Ectodermal cell (in vitro differentiated cells): ENCODE measurements at regions not wholly inside any gene's neighbourhood (a gene's known extent, or its start where the extent isn't known, plus 50 kb on each side); places are given as distances from the start of the nearest gene placed in this dataset.
"Not testable (repeated sequence)": the region's sequence is repeated elsewhere in the genome, so short reads cannot be mapped to it uniquely, and the experiment has no call there.

ENCODE experiments used
- H3K27ac ChIP-seq: 2 replicates; pipeline ENCODE4 v1.7.0; 2013; ENCODE audit warnings: mild to moderate bottlenecking, low read depth, low read length; ENCODE audit not compliant: insufficient read depth, poor library complexity, severe bottlenecking
- H3K27me3 ChIP-seq: 2 replicates; pipeline ENCODE4 v1.7.0; 2013; ENCODE audit warnings: mild to moderate bottlenecking, low read length; ENCODE audit not compliant: insufficient read depth, control insufficient read depth, poor library complexity, severe bottlenecking
- H3K36me3 ChIP-seq: one replicate; pipeline ENCODE4 v1.7.0; 2013; ENCODE audit warnings: low read length; ENCODE audit not compliant: control insufficient read depth, insufficient read depth
- H3K4me1 ChIP-seq: one replicate; pipeline ENCODE4 v1.7.0; 2013; ENCODE audit warnings: low read length; ENCODE audit not compliant: control insufficient read depth, insufficient read depth
- H3K4me3 ChIP-seq: 2 replicates; pipeline ENCODE4 v1.7.0; 2013; ENCODE audit warnings: low read depth, low read length, control low read depth; ENCODE audit not compliant: insufficient read depth
- H3K9me3 ChIP-seq: 2 replicates; pipeline ENCODE4 v1.7.0; 2013; ENCODE audit warnings: mild to moderate bottlenecking, low read length, moderate library complexity; ENCODE audit not compliant: control insufficient read depth
- WGBS, 2 experiments: methylation state at CpG; one replicate each; pipeline ENCODE4 v1.1.7; 2013; ENCODE audit warnings: missing lambda C conversion rate in 2 of 2; 5-methylcytosine and 5-hydroxymethylcytosine counted together

GRCh38 chr17:30701498-30701989 lies 122.9 kb downstream of the CRLF3 start:
- H3K27ac ChIP-seq, result no peak overlapping the region
- WGBS, 2 experiments, result 92 to 94% methylated on average over 7 of the region's 7 CpGs
- no peaks in the 10 kb centered on the region for H3K27me3 ChIP-seq
- H3K9me3 ChIP-seq, result no peaks in the 10 kb centered on the region
- no peaks in the 10 kb centered on the region for H3K4me1 ChIP-seq
- no peak overlapping the region for H3K4me3 ChIP-seq
- H3K36me3 ChIP-seq, result no peaks in the 10 kb centered on the region

GRCh38 chr17:30700833-30701232 lies 123.7 kb downstream of the CRLF3 start:
- peak overlapping the region; percentile 36 for H3K27ac ChIP-seq
- 68 to 72% methylated on average over 9 of the region's 11 CpGs for WGBS, 2 experiments
- H3K4me3 ChIP-seq, result not testable (repeated sequence)

DNA sequence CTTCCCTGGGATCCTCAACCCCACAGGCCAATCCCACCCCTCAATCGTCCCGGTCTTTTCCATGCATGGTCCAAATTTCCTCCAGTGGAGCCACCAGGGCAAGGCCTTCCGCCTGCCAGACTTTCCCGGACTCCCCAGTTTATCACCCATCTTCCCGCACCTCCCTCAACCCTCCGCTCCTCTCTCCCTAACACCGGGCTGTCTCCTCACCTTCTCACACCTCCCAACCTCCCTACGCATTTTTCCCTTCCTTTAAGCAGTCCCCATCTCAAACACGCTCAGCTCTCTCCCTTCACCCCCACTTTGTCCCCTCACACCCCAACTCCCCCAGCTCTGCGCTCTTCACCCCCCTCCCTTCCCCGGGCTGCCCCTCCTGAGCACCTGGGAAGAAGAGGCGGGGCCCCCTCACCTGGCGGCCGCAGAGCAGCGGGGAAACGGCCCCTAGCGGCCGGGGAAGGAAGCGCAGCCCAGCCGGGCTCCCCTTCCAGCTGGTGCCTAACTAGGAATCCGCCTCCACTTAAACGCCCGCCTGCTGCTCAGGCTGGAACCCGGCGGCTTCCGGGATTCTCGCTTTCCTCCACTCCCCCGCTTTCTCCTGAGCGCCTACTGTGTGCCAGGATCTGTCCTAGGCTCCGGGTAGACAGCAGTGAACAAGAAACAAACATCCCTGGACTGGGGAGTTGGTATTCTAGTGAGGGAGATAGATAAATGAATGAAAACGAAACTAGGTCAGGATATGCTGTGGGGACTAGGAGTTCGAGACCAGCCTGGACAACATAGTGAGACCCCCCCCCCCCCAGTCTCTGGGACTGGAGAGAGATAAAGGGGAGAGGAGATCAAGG lies 126.7 kb downstream of the CRLF3 start:
- not testable (repeated sequence) for H3K4me3 ChIP-seq

More at GRCh38 chr17:30700833-30701232, 123.7 kb downstream of the CRLF3 start:
- not testable (repeated sequence) for H3K27me3 ChIP-seq, H3K9me3 ChIP-seq, H3K36me3 ChIP-seq, H3K4me1 ChIP-seq

DNA sequence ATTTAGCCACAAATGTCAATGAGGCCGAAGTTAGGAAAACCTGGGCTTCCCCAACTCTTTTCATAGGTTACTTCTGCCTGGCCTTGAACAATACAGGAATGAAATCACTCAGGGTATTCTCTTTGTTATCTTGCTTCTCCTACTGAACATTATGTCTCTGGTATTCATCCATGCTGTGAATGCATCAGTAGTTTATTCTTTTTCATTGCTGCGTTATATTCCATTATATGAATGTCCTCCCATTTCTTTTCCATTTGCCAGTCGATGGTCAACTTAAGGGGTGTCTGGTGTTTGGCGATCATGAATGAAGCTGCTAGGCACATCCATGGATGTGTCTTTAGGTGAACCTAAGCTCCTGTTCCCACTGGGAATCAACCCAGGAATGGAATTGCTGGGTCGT lies 128.3 kb downstream of the CRLF3 start:
- Histone ChIP-seq H3K27me3 (no peaks in the 10 kb centered on the region), H3K9me3 (no peaks in the 10 kb centered on the region), H3K36me3 (no peaks in the 10 kb centered on the region), H3K4me1 (no peaks in the 10 kb centered on the region), H3K27ac (no peak overlapping the region), H3K4me3 (no peak overlapping the region)
- WGBS, 2 experiments, result 96 to 98% methylated on average over 4 to 5 of the region's 5 CpGs

More for the DNA sequence above, 126.7 kb downstream of the CRLF3 start:
- not testable (repeated sequence) for H3K27me3 ChIP-seq, H3K27ac ChIP-seq, H3K36me3 ChIP-seq, H3K4me1 ChIP-seq, H3K9me3 ChIP-seq
- WGBS, 2 experiments, result 10 to 14% methylated on average over 28 to 29 of the region's 32 CpGs

- H3K36me3 ChIP-seq, H3K27me3 ChIP-seq, H3K27ac ChIP-seq, H3K4me1 ChIP-seq, H3K9me3 ChIP-seq, H3K4me3 ChIP-seq: not testable (repeated sequence)
- 92% methylated on average over 1 of the region's 1 CpG for WGBS, 2 experiments
Observed at GRCh38 chr17:30695265-30695811, 129.2 kb downstream of the CRLF3 start.

DNA sequence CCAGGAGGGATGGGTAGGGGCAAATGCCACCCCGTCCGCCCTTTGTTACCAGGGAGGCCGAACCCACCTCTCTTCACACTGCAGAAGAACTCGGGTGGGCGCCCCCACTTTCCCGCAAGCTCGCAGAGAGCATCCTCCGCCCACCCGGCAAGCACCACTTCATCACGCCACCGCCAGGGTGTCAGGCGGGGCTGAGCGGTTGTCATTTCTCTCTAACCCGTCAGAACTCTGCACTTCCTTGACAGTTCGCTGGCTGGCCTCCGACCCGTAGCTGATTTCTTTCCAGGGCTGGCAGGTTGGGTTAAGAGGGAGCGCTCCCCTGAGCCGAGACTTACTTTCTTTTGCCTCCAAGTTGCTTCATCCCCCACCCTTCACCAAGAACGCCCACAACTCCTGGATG lies 130.7 kb downstream of the CRLF3 start:
- H3K4me1 ChIP-seq, H3K36me3 ChIP-seq, H3K27ac ChIP-seq, H3K27me3 ChIP-seq, H3K4me3 ChIP-seq, H3K9me3 ChIP-seq: not testable (repeated sequence)
- WGBS, 2 experiments, result 9 to 11% methylated on average over 17 to 18 of the region's 20 CpGs

- not testable (repeated sequence) for H3K36me3 ChIP-seq, H3K9me3 ChIP-seq, H3K27me3 ChIP-seq, H3K27ac ChIP-seq, H3K4me3 ChIP-seq, H3K4me1 ChIP-seq
- WGBS, 2 experiments, result 92 to 95% methylated on average over 13 to 14 of the region's 14 CpGs
Observed at GRCh38 chr17:30689266-30690000, 135.1 kb downstream of the CRLF3 start.

GRCh38 chr17:30686538-30687479 lies 137.7 kb downstream of the CRLF3 start:
- H3K9me3 ChIP-seq, H3K4me3 ChIP-seq, H3K27ac ChIP-seq, H3K27me3 ChIP-seq, H3K36me3 ChIP-seq, H3K4me1 ChIP-seq: not testable (repeated sequence)
- 53 to 61% methylated on average over 19 to 22 of the region's 28 CpGs for WGBS, 2 experiments

DNA sequence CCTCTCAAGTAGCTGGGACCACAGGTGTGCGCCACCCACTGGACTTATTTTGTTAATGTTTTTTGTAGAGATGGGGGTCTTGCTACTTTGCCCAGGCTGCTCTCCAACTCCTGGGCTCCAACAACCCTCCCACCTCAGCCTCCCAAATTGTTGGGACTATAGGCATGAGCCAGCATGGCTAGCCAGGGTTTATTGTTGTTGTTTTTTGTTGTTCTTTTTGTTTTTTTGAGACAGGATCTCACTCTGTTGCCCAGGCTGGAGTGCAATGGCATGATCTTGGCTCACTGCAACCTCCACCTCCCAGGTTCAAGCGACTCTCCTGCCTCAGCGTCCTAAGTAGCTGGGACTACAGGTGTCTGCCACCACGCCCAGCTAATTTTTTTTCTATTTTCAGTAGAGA lies 142.2 kb downstream of the CRLF3 start:
- H3K4me1 ChIP-seq, H3K36me3 ChIP-seq, H3K4me3 ChIP-seq, H3K27me3 ChIP-seq, H3K9me3 ChIP-seq, H3K27ac ChIP-seq: not testable (repeated sequence)
- 92 to 94% methylated on average over 3 to 4 of the region's 4 CpGs for WGBS, 2 experiments
